ENCODE measurements at regions not wholly inside any gene's neighbourhood (a gene's known extent, or its start where the extent isn't known, plus 50 kb on each side); places are given as distances from the start of the nearest gene placed in this dataset.

- no peak for DNase-seq
Measured at GRCh38 chr10:29962166-29962850, 97.1 kb downstream of the JCAD start.

DNA sequence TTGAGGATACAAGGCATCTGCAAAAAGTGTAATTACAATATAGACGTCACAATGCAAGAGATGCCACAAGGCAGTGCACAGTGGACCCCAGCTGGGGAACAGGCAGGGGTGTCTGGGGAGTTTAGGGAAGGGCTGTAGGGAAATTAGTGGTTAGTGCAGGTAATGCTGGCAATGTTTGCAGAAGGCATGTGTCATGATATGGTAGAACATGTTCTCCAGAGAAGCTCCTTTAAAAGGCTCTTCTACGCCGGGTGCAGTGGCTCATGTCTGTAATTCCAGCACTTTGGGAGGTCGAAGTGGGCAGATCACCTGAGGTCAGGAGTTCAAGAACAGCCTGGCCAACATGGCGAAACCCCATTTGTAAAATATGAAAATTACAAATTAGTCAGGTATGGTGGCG, 98.0 kb downstream of the JCAD start:
- DNase-seq = no peak

DNA sequence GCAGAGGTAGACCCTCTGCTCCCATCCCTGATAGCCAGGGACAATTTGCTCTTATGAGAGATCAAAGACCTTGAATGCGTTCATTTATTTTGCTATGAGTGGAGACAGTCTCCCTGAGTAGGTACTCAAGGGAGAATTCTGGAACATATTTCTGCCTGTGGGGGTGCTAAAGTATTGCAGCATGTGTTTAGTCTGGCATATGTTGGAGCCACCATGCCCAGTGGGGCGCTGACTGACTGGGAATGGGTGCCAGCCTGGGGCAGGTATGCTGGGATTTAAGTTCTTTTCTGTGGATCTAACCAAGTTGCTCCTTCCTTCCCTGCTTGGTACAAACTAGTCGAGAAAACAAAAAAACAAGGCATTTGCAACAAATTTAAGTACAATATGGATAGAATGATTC, 99.1 kb downstream of the JCAD start:
- DNase-seq = no peak

DNA sequence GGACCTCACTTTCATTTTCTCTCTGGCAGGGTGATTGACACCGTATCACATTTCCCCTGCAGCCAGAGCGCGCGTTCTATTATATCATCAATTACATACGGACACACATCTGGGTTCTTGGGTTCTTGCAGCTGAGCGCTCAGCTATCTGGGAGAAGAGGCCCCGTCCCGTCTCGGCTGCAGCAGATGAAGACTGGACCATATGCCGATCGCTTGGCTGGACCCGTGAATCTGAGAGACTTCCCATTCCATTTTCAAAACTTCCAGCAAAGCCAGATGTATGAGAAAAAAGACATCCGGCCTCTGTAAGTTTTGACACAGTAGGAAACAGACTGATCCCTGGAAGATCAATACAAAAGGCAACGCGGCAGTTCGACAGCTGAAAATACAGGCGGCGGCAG, 99.8 kb downstream of the JCAD start:
- DNase-seq = no peak

GRCh38 chr10:29958440-29958839, 100.9 kb downstream of the JCAD start:
- no peak for DNase-seq

- no peak for DNase-seq
Measured at GRCh38 chr10:29957907-29958331, 101.5 kb downstream of the JCAD start.

GRCh38 chr10:29957236-29957635, 102.2 kb downstream of the JCAD start:
- DNase-seq = no peak

GRCh38 chr10:29956335-29956924, 103.0 kb downstream of the JCAD start:
- no peak for DNase-seq

DNA sequence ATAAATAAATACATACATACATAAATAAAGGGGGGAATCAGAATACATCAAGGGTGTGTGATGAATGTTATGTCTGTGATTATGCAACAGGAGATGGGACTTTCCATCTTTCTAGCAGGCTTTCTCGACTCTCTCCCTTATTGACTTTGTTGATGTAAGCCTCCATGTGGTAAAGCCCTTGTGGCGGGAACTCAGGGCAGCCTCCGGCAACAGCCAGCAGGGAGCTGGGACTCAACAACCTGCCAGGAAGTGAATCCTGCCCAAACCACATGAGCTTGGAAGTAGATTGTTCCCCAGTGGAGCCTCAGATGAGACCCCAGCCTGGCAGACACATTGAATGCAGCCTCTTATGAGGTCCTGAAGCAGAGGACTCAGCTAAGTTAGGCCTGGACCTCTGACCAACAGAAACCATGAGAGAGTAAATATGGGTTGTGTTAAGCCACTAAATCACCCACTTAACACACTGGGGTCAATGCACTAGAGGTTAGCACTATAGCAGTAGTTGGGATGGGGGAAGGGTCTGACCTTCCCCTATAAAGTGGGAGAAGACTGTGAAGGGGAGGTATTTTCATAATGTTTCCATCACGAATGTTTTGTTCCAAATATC, 104.0 kb downstream of the JCAD start:
- DNase-seq = no peak

- no peak for DNase-seq
Measured at GRCh38 chr10:29951441-29951931, 107.9 kb downstream of the JCAD start.

DNA sequence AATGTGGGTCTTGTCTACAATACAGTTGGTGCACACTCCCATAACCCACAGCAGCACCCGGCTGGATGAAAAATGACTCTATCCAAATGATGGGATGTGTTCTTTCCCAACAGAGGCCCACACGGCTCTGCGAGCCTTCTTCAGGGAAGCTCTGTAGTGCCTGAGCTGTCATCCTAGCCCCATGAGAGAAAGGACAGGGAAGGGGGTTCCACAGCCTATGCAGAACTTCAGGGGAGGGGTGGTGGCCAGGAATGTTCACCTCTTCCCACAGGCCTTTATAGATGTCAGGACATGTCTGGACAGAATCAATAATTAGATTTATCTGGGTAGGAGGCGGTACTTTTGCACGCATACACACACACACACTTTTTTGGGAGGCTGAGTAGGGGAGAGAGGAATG, 109.0 kb downstream of the JCAD start:
- no peak for DNase-seq

DNA sequence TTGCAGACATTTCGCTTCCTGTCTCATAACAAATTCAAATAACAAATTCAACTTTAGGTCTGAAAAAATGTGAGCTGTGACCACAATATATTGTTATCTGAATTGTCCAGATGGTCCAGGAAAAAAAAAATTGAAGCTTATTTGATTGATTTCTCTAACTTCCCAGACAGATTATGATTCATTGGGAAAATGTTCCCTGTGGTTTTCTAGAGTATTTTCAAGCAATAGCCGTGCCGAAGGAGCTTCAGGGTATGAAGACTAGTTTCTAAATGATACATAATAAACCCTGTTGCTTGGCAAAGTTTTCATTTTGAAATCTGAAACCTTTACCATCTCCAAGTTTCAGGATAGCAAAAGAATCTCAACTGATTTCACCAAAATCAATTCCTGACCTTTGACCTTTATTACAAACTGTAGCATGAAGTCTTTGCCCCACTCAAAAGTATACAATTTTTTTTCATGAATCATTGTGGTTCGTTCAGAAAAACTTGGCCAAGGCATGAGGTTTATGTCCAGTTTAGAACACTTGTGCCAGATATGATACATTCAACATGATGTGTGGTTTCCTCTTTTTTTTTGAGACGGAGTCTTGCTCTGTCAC, 109.9 kb downstream of the JCAD start:
- DNase-seq = no peak

DNA sequence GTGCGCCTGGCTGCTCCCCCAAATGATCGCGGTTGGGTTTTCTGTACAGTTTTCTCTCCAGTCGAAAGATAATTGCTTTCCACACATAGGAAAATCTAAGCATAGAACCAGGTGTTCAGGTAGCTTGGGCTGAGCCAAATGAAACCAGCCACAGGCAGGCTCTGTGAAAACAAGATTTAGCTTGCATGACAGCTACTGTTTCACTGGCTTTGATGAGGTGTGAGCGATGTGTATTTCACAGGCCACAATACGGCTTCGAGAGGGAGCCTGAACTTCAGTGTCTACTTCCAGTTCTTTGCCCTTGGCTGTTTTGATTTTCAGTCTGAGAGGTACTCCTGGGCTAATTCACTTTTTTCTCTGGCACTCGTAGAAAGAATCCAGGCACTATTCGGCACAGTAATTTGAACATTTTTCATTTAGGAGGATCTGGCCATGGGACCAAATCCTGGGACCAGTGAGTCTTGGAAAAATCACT, 110.5 kb downstream of the JCAD start:
- no peak for DNase-seq

GRCh38 chr10:29947701-29948060, 111.7 kb downstream of the JCAD start:
- no peak for DNase-seq

GRCh38 chr10:29946953-29947700, 112.3 kb downstream of the JCAD start:
- no peak for DNase-seq

- no peak for DNase-seq
Measured at GRCh38 chr10:29946614-29946952, 112.8 kb downstream of the JCAD start.

DNA sequence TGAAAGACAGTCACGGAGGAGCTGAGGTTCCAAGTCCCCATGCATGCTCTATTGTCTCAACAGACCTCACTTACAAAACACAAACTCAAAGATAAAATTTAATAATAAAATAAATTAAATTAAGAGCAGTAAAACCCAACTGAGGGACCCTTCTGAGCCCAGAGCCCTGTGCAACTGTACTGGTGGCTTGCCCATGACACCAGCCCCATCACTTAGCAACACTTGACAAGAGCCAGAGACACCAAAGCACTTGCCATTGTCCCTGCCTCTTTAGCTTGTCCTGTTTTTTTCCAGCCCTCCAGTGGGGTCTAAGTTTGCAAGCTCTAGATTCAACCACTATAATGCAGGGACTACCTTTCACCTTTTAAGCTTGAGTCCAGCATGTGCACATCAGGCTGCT, 117.9 kb downstream of the JCAD start:
- no peak for DNase-seq

- DNase-seq = no peak
Measured at GRCh38 chr10:29932991-29933390, 126.4 kb downstream of the JCAD start.

- DNase-seq = no peak
Measured at GRCh38 chr10:29931833-29932232, 127.6 kb downstream of the JCAD start.

GRCh38 chr10:29929006-29929405, 130.4 kb downstream of the JCAD start:
- DNase-seq = no peak

DNA sequence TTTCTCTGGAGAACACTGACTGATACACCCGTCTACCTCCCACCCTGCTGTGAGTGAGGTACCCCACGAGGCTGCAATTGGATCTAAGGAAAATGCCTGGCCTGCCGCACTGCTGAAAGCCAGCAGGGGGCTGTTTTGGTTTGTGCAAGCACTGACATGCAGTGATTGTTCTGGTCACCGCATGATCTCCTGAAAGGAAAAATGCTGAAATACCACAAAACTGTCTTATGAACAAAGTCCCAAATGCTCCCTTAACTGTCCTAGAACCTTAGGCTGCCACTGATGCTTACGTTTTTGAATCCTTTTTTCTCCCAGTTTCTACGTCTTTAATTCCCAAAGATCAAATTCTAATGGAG, 132.7 kb downstream of the JCAD start:
- no peak for DNase-seq

GRCh38 chr10:29925771-29926692, 133.4 kb downstream of the JCAD start:
- no peak for DNase-seq

Data from SHP77 treated with DMSO at 0.1 percent for 48 hours (cell line).